CD1c-positive myeloid dendritic cell (primary cell): ENCODE measurements at regions not wholly inside any gene's neighbourhood (a gene's known extent, or its start where the extent isn't known, plus 50 kb on each side); places are given as distances from the start of the nearest gene placed in this dataset.
"Not testable (repeated sequence)": the region's sequence is repeated elsewhere in the genome, so short reads cannot be mapped to it uniquely, and the experiment has no call there.

ENCODE experiments used
- DNase-seq: peaks from one replicate; pipeline ENCODE4 v3.0.0-alpha.2; 2016; ENCODE audit errors: extremely low spot score

DNA sequence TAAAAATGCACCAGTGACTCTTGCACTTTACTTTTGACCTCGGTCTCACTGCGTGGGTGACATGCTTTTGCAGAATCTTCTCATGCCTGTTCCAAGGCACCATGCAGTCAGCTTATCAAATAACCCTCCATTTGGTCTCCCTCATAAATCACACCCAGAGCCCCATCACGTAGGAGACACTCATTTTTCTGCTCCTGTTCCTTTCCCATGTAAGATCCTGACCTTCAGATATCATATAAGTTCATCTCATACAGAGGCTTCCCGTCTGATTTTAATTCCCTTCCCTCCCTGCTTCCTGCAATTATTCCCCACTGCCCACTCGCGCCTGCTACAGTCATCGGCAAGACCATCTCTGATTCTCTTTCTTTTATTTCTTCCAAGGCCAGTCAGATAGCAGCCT lies 1226.3 kb upstream of the AUTS2 start:
- DNase-seq, result no peak

DNA sequence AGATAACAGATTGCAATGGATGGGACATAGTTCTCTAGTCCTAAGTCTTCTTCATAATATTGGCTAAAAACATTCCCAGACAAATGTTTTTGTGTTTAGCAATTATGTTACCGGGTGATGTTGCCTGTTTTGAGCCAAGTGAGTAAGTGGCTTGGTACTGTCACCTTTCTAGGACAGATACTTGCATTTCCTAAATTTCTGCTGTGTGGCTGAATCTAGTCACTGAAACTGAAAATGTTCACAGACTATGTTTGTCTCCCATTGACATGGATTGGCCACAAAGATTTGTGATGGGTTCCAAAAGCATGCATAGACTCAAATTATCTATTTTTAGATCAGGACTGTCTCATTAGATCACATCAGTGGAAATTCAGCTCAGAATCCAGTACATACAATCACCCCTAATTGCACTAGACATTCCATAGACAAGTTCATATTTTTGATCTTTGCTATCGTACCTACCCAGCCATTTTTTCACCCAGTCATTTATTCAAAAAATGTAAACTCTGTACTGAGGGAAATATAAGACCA lies 1222.1 kb upstream of the AUTS2 start:
- no peak for DNase-seq

DNA sequence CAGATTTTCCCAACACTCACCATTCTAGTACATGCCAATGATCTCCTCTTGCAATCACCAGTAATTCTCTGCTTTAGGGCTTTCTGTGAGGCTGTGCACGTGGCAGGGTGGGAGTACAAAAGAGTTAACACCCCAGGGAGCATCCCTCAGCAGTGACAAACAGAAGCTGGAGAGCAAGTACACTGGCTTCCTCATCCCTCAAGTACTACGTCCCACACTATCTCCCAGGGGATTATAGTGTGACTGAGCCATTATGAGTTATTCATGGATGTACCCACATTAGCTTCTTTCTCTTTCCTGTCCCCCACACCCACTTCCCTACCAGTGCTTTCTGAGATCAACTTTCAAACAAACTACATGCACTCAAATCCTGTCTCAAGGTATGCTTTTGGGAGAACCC lies 1216.5 kb upstream of the AUTS2 start:
- DNase-seq, result no peak

DNA sequence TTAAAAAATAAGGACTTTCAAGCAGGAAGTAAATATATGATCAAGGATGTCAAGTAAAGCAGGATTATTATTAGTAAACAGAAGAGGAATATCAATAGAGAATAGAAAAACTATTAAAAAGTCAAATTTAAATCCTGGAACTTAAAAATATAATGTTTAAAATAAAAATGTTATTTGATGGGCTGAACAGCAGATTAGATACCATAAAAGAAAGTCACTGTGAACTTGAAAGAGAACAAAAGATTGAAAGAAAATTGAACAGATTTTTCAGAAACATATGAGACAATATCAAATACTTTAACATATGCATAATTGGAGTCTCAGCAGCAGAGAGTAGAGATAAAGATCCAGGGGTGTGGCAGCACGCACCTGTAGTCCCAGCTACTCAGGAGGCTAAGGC lies 1213.7 kb upstream of the AUTS2 start:
- DNase-seq, result no peak

DNA sequence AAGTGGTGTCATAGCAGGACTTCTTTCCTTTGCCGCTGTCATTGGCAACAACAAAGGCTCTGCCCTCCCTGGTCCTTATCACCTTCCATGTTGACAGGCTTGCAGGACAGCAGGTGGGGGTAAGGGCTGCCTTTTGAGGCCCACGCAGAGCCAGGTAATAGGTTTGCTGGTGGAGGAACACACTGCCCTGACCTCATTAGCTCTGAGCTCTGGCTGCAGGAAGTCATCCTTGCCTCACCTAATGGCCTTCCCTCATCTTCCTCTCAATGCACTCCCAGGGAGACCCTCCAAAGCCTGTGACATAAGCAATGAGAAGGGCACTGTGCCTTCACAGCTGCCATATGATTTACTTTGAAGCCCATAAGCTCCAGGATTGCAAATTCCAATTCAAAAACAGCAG lies 1205.2 kb upstream of the AUTS2 start:
- DNase-seq, result no peak

DNA sequence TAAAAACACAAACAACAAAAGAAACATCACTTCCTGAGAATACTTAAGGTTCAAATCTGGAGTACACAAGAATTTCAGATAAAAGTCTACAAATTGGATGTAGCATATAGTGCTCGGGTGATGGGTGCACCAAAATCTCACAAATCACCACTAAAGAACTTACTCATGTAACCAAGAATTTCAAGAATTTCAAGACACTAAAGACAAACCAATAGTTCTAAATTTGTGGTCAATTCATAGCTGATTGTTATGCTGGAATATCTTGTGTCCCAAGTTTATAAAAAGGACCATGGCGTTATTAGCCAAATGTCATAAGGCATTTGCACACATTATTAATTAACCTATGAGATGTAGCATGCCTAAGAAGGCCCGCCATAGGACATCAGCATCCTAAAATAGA lies 1204.1 kb upstream of the AUTS2 start:
- no peak for DNase-seq

DNA sequence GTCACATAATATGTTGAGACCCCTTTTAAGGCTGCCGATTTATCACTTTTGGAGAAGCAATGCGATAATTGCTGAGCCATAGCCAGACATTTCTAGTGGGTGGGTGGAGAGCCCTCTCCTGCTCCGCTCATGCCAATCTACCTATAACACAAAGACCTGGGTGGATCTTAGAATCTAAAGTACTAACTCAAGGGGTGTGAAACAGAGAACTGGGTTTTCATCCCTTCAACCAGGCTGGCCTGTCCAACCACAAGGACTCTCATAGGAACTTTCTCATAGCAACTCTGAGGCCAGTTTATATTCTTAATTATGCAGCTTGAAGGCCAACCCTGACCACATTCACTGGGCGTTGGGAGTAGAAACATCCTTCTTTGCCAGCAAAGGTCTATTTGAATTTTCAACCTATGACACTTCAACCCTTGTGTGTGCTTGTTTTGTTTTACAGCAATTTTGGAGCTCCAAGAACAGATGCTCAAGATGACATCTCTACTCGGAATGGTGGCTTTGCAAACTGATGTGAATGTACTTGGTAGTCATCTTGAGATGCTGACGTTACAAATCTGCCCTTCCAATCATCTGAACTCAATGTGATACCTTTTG lies 1198.2 kb upstream of the AUTS2 start:
- no peak for DNase-seq

DNA sequence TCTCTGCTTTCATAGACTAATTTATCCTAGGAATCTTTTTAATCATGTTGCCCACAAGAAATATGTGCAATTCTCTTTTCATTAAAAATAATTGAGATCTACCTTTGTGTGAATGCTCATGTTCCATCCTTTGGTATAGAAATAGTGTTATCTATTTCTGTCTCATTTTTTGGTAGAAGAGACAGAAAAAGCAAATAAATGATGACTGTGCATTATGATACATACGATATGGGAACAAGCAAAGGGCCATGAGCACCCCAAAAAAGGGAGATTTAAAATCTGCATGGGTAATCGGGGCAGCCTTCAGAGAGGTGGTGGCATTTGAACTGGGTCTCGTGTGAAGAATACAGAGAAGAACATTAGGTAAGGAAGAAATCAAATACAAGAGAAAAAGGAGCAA lies 1197.5 kb upstream of the AUTS2 start:
- no peak for DNase-seq

DNA sequence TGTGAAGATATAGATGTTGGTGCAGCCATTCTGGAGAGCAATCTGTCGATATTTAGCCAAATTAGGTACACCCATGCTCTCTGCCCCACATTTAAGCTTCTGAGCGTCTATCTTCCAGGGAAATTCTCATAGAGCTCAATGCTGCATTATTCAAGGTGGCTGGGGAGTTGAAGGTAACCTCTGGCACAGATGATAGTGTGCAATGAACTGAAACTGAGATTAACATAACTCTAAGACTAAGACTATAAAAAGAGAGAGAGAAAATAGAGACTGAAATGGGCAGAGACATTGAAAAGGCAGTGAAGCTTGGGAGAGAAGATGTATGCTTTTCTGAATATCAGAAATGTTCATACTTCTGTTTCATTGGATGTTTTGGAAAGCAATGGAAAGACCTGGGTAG lies 1197.0 kb upstream of the AUTS2 start:
- DNase-seq, result no peak

DNA sequence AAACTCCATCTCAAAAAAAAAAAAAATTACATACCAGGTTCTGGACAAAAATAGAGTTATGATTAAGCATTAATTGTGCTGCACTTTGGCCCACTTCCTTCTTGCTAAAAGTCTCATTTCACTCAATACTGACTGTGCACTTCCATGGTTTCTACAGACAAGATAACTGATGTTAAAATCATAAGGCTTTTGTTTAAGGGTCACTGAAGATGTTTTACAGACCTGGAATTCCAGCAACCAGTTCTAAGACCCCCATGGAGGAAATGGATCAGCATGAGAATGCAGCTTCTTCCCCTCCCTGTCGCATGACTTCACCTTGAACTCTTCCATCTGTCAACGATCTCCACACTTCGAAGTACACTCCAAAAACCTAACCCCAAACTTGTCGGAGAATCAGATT lies 1191.8 kb upstream of the AUTS2 start:
- DNase-seq, result no peak

DNA sequence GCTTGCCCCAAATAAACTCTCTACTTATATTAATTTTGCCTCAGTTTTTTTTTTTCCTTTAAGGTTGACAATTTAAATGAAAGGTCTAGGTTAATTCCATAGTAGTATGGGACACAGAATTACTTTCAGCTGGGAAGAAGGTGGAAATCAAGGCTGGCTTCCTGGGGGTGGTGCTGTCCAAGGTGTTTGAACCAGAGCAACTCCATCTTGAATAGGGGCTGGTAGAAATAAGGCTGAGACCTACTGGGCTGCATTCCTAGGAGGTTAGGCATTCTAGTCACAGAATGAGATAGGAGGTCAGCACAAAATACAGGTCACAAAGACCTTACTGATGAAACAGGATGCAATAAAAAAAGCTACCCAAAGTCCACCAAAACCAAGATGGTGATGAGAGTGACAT lies 1190.8 kb upstream of the AUTS2 start:
- DNase-seq, result no peak

DNA sequence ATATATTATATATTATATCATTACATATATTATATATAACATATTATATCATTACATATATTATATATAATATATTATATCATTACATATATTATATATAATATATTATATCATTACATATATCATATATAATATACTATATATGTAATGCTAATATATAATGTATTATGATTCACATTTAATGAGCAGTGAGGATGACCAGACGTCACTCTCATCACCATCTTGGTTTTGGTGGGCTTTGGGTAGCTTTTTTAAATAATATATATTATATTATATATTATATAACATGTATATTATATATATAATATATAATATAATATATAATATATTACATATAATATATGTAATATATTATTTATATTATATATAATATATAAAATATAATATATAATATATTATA lies 1189.4 kb upstream of the AUTS2 start:
- DNase-seq, result no peak

DNA sequence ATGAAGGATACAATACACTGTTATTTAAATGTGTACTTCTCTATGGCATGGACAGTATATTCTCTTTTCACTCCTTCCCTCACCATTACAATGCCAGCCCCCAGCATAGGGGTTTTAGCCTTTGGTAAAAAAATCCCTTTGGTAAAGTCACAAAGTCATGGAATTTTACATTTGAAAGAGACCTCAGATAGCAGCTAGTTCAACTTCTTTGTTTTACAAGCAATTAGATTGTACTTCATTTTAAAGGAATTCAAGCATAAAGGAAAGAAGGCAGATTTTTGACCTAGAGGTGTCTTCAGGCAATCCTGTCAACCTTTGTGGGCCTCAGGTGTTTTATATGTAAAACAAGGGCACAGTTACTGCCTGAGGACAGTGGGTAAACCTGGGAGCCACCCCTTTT lies 1188.4 kb upstream of the AUTS2 start:
- DNase-seq, result no peak

DNA sequence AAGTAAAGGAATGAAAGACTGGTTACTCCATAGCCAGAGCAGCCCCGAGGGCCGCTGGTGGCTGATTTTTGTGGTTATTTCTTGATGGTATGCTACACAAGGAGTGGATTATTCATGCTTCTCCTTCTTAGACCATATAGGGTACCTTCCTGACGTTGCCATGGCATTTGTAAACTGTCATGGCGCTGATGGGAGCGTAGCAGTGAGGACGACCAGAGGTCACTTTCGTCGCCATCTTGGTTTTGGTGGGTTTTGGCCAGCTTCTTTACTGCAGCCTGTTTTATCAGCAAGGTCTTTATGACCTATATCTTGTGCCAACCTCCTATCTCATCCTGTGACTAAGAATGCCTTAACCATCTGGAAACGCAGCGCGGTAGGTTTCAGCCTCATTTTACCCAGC lies 1187.6 kb upstream of the AUTS2 start:
- DNase-seq, result not testable (repeated sequence)

DNA sequence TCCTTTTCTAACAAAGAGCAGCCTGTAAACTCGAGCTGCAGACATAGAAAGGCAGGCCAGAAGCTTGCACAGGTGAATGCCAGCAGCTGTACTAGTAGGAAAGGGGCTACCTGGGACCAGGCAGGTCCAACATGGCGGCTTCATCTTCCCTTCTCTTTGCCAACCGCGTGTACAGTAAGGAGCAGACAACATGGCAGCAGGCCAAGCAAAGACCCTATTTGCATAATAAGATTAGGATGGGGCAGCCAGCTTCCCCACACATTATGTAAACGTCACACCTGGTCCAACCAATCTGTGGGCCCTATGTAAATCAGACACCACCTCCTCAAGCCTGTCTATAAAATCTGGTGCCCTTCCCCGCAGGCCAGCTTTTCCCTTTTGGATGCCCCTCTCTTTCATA lies 1186.5 kb upstream of the AUTS2 start:
- DNase-seq, result no peak

DNA sequence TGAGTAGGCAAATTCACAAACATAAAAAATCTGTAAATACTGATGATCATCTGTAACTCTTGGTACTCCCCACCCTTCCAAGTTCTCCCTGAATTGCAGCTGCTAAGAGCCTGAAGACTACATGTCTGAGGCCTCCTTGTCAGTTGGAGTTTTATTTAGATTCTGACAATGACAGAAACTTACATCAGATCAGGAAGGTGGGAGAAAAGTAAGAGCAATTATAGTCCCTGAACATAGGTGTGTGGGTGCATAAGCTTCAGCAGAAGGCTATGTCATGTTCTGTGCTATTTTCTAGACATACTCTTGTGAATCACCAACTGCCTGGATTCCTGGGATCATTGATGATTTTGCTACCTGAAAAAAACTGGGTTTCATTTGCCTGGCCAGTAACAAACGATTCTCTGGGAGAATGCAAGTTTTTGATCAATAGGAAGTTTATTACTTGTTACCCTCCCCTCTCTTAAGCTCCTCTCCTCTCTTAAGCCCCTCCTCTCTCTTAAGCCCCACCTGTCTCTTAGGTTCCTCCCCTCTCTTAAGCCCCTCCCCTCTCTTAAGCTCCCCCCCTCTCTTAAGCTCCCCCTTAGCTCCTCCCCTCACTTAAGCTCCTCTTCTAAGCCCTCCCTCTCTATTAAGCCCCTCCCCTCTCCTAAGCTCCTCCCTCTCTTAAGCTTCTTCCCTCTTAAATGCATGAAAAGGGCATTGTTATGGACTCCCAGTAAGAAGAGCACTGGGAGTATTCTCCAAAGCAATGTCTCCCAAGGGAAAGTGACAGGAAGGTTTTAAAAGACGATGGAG lies 1183.4 kb upstream of the AUTS2 start:
- no peak for DNase-seq

DNA sequence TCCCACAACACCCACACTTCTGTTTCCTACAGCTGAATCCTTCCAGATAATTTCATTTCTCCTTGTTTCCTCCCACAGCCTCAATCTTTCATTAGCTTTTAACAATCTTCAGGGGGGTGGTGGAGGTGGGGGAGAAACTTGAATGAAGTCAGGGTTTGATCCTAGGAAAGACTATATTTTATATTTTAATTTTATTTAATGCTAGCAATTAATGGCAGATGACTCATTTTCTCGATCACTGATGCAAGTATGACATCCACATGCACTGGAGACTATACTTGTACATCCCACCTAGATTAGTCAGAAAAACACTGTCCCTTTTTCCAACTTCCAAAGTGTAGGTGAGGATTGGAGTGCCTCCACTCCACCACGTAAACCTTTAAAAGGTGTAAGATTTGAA lies 1181.3 kb upstream of the AUTS2 start:
- DNase-seq, result no peak

DNA sequence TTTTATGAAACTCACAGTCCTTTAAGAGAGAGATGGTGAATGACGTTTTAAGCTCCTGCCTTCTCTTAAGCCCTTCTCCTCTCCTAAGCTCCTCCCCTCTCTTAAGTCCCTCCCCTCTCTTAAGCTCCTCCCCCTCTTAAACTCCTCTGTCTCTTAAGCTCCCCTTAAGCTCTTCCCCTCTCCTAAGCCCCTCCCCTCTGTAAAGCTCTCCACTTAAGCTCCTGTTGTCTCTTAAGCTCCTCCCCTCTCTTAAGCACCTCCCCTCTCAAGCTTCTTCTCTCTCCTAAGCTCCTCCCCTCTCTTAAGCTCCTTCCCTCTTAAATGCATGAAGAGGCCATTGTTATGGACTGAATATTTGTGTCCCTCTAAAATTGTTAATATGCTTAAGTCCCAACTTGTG lies 1180.6 kb upstream of the AUTS2 start:
- no peak for DNase-seq

DNA sequence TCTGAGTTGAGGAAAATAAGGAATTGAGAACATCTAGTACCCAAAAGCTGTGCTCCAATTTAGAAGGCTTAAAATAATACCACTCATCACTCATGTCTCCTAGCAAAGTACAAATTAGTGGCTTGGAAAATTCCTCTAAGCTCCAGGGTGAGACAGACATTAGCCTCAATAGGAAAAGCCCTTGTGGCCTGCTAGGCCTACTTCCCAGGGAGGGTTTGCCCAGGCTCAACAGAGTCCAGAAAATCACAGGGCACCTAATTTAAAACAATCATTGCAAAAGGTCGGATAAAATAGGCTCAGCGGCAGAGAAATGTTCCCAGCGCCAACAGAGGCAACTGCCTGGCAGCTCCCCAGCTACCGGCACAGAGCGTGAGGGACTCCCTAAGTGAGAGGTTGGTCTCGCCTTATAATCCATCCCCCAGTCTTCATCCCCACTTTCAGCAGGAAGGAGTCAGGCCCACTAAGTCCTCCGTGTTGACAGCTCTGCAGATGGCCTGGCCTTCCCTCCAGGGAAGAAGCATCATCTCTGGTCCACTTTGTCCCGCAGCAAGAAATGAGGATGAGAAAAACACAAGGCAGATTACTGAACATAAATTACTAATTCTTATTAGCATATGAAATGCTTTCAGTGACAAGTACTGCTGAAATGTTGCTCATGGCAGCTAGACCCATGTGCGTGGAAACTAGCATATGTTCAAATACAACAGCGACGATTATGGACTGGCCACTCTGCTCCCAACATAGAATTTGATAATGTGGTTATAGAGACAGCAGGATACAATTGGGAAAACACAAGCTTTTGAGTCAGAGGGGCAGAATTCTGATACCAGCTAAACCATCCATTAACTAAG lies 1177.7 kb upstream of the AUTS2 start:
- no peak for DNase-seq

DNA sequence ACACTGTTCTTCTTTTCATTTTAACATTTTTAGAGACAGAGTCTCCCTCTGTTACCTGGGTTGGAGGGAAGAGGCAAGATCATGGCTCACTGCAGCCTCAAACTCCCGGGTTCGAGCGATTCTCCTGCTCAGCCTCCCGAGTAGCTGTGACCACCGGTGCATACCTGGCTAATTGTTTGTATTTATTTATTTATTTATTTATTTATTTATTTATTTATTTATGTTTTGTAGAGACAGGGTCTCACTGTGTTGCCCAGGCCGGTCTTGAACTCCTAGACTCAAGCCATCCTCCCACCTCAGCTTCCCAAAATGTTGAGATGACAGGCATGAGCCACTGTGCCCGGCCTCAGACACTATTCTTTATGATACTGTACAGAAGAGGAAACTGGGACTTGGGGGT lies 1176.6 kb upstream of the AUTS2 start:
- DNase-seq, result no peak

DNA sequence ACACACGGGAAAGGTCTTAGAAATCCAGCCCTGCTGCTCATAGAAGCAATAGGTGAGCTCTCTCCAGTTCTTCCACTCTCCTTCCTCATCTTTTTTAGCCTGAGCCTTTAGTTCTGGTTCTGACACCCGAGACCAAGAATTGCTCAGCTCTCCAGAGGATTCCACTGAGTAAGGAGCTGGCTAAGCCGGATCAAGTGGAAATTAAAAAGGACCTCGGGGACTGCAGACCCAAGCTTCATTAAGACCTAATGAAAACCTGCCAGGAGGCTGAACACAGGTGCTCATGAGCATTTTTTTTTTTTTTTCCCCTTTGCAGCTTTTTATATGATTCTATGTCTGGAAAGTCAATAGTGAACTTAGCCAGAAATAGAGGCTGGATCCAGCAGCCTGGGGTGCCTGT lies 1176.0 kb upstream of the AUTS2 start:
- DNase-seq, result no peak

DNA sequence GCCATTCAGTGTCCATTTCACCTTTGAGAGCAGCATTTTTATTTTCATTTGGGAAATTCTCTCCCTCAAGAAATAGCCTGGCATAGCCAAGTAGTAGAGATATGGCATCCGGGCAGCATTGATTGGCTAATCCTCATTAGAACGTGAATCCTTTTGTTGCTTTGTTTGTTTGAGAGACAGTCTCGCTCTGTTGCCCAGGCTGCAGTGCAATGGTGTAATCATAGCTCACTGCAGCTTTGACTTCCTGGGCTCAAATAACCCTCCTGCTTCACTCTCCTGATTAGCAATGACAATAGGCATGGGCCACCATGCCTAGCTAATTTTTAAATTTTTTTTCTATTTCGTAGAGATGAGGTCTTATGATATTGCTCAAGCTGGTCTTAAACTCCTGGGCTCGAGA lies 1174.9 kb upstream of the AUTS2 start:
- no peak for DNase-seq
